Left renal pelvis (tissue), 4 donors: ENCODE measurements at regions not wholly inside any gene's neighbourhood (a gene's known extent, or its start where the extent isn't known, plus 50 kb on each side); places are given as distances from the start of the nearest gene placed in this dataset.
"Not testable (repeated sequence)": the region's sequence is repeated elsewhere in the genome, so short reads cannot be mapped to it uniquely, and the experiment has no call there.

Source experiments
- DNase-seq, 4 donors: peaks; one replicate each; pipeline ENCODE4 v3.0.0-alpha.2; 2013; ENCODE audit warnings: low read depth in 4 of 4, low spot score in 3 of 4

- not testable (repeated sequence) for DNase-seq
Observed at GRCh38 chr4:32939222-32939621, 2219.1 kb downstream of the PCDH7 start.

GRCh38 chr4:32950866-32951265 lies 2230.7 kb downstream of the PCDH7 start:
- no peak for DNase-seq

- no peak for DNase-seq
Observed at GRCh38 chr4:32958586-32958985, 2238.4 kb downstream of the PCDH7 start.

DNA sequence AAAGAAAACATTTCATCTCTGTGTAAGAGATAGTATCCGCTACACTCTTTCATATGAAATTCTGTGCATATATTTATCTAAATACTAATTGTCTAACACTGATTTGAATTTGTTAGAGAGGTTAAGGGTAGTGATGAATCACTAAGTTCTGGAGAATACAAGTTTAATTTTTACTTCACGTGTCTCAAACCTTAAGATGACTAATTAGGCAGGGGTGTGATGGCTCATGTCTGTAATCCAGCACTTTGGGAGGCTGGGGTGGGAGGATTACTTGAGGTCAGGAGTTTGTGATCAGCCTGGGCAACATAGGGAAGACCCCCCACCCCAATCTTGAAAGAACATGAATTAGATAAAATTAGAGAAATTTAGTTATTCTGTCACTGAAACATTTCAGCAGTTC lies 2241.9 kb downstream of the PCDH7 start:
- DNase-seq, result no peak

- no peak for DNase-seq
Observed at GRCh38 chr4:32985256-32985655, 2265.1 kb downstream of the PCDH7 start.

GRCh38 chr4:32986236-32986635 lies 2266.1 kb downstream of the PCDH7 start:
- DNase-seq, result no peak

DNA sequence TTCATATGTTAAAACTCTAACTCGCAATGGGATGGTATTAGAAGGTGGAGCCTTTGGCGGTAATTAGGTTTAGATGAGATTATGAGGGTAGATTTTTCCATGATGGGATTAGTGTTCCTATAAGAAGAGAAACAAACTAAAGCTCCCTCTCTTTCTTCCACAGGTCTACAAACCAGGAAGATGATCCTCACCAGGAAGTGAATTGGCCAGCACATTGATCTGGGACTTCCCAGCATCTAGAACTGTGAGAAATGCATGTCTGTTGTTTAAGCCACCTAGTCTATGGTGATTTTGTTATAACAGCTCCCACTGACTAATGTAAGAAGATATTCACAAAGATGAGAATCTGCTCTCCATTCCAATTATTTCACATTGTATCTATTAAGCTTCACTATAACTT lies 2266.9 kb downstream of the PCDH7 start:
- no peak for DNase-seq

DNA sequence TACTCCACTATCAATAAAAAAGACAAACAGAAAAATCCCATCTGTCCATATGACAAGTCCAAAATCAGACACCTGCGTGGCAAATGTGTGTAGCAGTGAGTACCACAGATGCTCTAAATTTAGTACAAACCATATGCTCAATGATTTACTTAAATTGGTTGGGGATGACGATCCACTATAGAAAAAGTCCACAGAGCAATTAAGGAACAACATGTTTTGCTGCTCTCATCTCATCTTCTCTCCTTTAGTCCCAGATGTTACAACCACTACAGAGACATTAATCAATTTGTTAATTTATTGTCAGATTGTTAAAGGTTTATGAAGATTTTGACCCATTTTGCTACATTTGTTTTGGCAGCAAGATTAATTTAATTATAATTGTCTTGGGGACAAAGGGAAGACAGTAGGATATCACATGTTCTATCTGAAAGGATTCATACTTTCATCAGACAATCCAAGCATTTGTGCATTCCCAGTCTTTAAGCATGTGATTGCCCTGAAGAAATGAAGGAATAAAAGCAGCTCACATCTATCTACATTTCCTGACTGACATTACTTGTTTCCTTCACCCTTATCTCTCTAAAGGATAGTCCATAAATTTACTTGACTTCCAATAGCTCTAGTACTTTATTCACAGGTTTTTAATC lies 2268.1 kb downstream of the PCDH7 start:
- no peak for DNase-seq

DNA sequence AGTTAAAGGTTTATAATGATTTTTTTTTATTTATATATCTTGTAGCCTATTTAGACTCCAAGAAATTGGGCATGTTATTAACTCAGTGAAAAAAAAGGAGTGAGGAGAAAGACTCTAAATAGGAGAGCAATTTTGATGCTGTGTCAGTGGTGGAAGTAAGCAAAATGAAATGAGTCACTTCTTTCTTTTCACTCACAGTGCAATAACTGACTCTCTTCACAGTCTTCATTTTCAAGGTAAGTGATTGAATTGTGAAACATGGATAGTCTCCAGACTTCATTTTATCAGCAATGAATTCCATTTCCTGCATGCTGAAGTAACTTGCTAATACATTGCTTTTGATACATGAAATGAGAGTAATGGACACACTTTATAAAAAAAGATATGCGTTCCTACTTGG lies 2271.5 kb downstream of the PCDH7 start:
- no peak for DNase-seq

GRCh38 chr4:32994981-32995881 lies 2275.1 kb downstream of the PCDH7 start:
- no peak for DNase-seq

- DNase-seq, result no peak
Observed at GRCh38 chr4:33013282-33013681, 2293.1 kb downstream of the PCDH7 start.

DNA sequence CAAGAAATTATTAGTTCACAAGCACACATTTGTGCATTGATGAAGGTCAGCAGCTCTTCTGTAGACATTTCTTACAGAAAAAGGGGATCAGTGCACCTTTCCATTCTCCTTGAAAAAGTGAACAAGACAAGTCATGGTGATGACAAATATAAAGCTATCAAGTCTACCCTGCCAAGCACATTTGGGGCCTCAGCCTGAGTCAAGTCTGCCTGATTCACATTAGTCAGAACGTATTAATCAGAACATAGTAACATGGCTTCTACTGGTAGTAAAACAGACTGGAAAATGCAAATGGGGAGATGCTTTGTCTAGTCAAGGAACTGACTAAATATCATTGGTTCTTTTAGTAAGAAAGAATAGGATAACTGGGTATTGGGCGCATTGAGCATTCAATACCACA lies 2305.1 kb downstream of the PCDH7 start:
- DNase-seq, result no peak

DNA sequence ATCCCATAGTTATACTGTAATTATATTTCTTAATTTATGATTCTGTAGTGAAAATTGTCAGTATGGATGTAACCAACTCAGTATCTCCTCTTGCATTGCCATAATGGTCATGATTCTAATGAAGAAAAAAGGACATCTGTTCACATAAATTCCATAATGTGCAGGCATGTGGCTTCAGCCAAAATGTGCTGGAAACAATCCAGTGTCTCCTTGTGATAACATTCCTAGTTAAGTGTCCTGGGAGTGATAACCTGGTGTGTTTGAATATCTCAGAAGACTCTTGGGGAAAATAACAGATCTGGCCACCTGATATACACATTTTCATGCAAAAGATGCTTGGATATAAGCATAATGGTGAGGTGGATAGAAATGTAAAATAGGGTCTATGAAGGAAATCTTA lies 2309.8 kb downstream of the PCDH7 start:
- DNase-seq, result no peak

GRCh38 chr4:33031328-33031727 lies 2311.2 kb downstream of the PCDH7 start:
- no peak for DNase-seq

DNA sequence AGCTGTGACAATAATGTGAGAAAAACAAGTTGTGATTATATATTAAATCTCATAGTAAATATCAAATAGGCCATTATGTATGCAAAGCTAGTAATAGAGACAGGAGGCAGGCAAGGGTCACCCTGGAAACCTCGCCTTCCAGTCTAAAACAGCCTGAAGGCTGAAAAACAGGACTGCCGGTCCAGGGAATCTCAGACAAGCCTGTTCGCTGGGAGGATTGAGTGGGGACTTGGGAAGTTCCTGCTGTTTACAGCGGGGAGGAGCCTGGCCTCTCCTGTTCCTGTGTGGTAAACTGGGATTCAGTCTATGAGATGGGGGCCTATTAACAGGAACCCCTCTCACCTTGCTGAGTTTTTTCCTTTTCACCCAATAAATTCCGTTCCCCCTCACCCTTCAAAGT lies 2317.3 kb downstream of the PCDH7 start:
- DNase-seq, result no peak

DNA sequence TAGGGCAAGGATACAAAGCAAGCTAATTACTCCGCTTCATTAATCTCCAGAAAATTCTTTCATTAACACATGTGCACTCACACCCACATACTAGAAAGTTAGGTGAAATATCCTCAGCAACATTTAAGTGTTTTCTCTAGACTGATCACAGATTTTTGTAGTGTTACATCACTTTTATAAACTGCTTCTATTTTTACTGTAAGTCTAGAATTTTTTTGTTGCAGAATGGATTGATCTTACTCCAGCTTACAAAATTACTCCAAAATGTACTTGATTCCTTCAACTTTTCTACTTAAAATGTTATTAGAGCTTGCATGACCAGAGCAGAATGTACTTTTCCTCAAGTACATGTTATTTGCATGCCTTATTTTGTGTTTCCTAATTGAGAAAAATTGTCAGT lies 2325.2 kb downstream of the PCDH7 start:
- DNase-seq, result no peak

DNA sequence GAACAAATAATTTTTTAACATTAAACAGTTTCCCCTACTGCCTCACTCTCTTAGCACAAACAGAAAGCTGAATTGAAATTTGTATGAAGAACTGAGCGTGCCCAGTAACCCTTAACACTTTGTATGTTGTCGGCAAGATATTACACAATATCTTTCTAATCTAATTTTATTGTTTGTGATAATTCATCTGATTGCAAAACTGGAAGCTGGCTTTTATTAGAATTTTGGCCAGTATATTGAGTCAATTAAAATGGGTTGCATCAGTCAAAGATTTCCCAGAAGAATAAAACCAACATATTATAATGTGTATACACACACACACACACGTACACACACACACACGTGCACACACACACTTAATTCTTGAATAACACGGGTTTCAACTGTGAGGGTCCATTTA lies 2332.1 kb downstream of the PCDH7 start:
- DNase-seq, result no peak

- no peak for DNase-seq
Observed at GRCh38 chr4:33054161-33054560, 2334.0 kb downstream of the PCDH7 start.

GRCh38 chr4:33054656-33055196 lies 2334.6 kb downstream of the PCDH7 start:
- DNase-seq, result no peak

GRCh38 chr4:33057736-33058135 lies 2337.6 kb downstream of the PCDH7 start:
- DNase-seq, result no peak

DNA sequence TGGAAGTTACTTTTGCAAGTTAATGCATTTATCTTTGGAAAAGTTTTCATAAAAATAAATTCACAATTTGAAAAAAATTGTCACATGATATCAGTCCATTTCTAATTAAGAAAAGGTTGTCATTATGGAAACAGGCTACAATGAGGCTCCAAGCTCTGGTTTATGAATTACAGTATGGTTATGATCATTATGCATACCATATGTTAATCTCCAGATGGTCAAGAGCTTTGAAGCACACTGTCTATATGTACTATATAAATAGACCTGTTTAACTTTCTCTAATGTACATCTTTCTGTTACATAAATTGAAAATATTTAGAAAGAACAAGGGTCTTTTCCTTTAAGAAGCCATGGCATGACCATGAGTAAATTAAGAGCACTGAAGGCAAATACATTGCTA lies 2338.8 kb downstream of the PCDH7 start:
- DNase-seq, result no peak
